HCT116 (cell line): ENCODE measurements at regions not wholly inside any gene's neighbourhood (a gene's known extent, or its start where the extent isn't known, plus 50 kb on each side); places are given as distances from the start of the nearest gene placed in this dataset.

ENCODE experiments used
- ATAC-seq: fragments of 200-7000 bp; cut with Tn5 transposase; 2 replicates; pipeline ENCODE4 v1.9.1; 2020; ENCODE audit warnings: mild to moderate bottlenecking, moderate library complexity
- BruUV-seq: library from RNA; stranded (reverse); fragments of 400-500 nt; replicated peaks from 2 replicates; lab custom pipeline; 2021; lab: Mats Ljungman, UMichigan
- CTCF ChIA-PET: fragments of 300-600 bp; sonication (Branson Sonifier 250); formaldehyde crosslinking; loops from one replicate; lab custom pipeline; 2021; ENCODE audit warnings: antibody characterized with exemption; lab: Charles Lee
- POLR2A ChIA-PET: fragments of 300-600, 350-600 bp; sonication (Branson Sonifier 250); formaldehyde crosslinking; loops from one replicate; lab custom pipeline; 2021; ENCODE audit warnings: antibody characterized with exemption; lab: Charles Lee
- RAD21 ChIA-PET, 2 experiments: fragments of 300-600 bp; sonication (Branson Sonifier 250); formaldehyde crosslinking; loops; one replicate each; lab custom pipeline; 2023; ENCODE audit warnings: low total read pairs in 2 of 2; ENCODE audit not compliant: uncharacterized antibody in 2 of 2, unreplicated experiment in 2 of 2, low non-redundant PET in 1 of 2; lab: Charles Lee
- DNase-seq: peaks from one replicate; pipeline ENCODE4 v3.0.0-alpha.2; 2010; ENCODE audit warnings: low read depth, low spot score
- H2AFZ ChIP-seq: fragments of 200-600 bp; shearing (Covaris generic), sonication (generic); 2 replicates; pipeline ENCODE4 v1.6.1; 2017; ENCODE audit warnings: low read depth, mixed run types, mixed read lengths, antibody characterized with exemption, low read length; ENCODE audit not compliant: poor library complexity, severe bottlenecking
- H3K27ac ChIP-seq: 2 replicates; pipeline ENCODE4 v1.5.1; 2012; ENCODE audit warnings: low read depth, low read length
- H3K27me3 ChIP-seq: fragments of 200-600 bp; sonication (generic); 2 replicates; pipeline ENCODE4 v1.6.1; 2016; ENCODE audit warnings: mixed run types, low read length, mixed read lengths; ENCODE audit not compliant: insufficient read depth
- H3K36me3 ChIP-seq, 2 experiments: fragments of 200-500 bp in 1 of 2; fragments of 200-600 bp in 1 of 2; sonication (Bioruptor generic) in 1 of 2; sonication (generic) in 1 of 2; 2 replicates each; pipeline versions ENCODE4 v1.5.1 to v1.6.1; 2014 to 2016; ENCODE audit warnings: low read length in 2 of 2, inconsistent platforms in 1 of 2, mixed read lengths in 1 of 2, mixed run types in 1 of 2; ENCODE audit not compliant: insufficient read depth in 2 of 2, control insufficient read depth in 1 of 2
- H3K4me1 ChIP-seq, 2 experiments: fragments of 200-600 bp in 1 of 2; sonication (generic) in 1 of 2; 2 replicates each; pipeline versions ENCODE4 v1.5.1 to v1.6.1; 2012 to 2017; ENCODE audit warnings: low read length in 2 of 2, inconsistent platforms in 1 of 2, mild to moderate bottlenecking in 1 of 2, mixed read lengths in 1 of 2, mixed run types in 1 of 2, moderate library complexity in 1 of 2; ENCODE audit not compliant: insufficient read depth in 2 of 2, control insufficient read depth in 1 of 2
- H3K4me2 ChIP-seq: fragments of 200-600 bp; sonication (generic); 2 replicates; pipeline ENCODE4 v1.6.1; 2017; ENCODE audit warnings: mixed run types, low read length, mixed read lengths
- H3K4me3 ChIP-seq, 2 experiments: fragments of 200-600 bp in 1 of 2; sonication (generic) in 1 of 2; replicated peaks in 1 of 2; 2 replicates each; pipeline ENCODE4 v1.5.1; 2011 to 2016; ENCODE audit warnings: low read length in 2 of 2, control low read depth in 1 of 2, low read depth in 1 of 2, mild to moderate bottlenecking in 1 of 2, mixed read lengths in 1 of 2, mixed run types in 1 of 2
- H3K79me2 ChIP-seq: fragments of 200-600 bp; sonication (generic); 2 replicates; pipeline ENCODE4 v1.6.1; 2017; ENCODE audit warnings: mild to moderate bottlenecking, mixed run types, low read length, moderate library complexity, mixed read lengths; ENCODE audit not compliant: insufficient read depth
- H3K9ac ChIP-seq: fragments of 200-600 bp; sonication (generic); 2 replicates; pipeline ENCODE4 v1.6.1; 2016; ENCODE audit warnings: low read length, mixed read lengths
- H3K9me2 ChIP-seq: fragments of 200-600 bp; sonication (generic), shearing (Covaris generic); 2 replicates; pipeline ENCODE4 v1.6.1; 2017; ENCODE audit warnings: mixed run types, mild to moderate bottlenecking, moderate library complexity; ENCODE audit not compliant: insufficient read depth
- H3K9me3 ChIP-seq, 2 experiments: fragments of 200-500 bp in 1 of 2; fragments of 200-600 bp in 1 of 2; sonication (Bioruptor generic) in 1 of 2; sonication (generic) in 1 of 2; 2 replicates each; pipeline ENCODE4 v1.6.1; 2014 to 2017; ENCODE audit warnings: low read length in 2 of 2, mixed read lengths in 2 of 2, inconsistent platforms in 1 of 2, low read depth in 1 of 2, mild to moderate bottlenecking in 1 of 2, mixed run types in 1 of 2, moderate library complexity in 1 of 2; ENCODE audit not compliant: control insufficient read depth in 1 of 2, insufficient read depth in 1 of 2
- H4K20me1 ChIP-seq: fragments of 200-600 bp; sonication (generic), shearing (Covaris generic); 2 replicates; pipeline ENCODE4 v1.6.1; 2017; ENCODE audit warnings: mixed run types, mild to moderate bottlenecking, moderate library complexity; ENCODE audit not compliant: insufficient read depth
- ATF3 ChIP-seq: IDR thresholded peaks from 2 replicates; pipeline ENCODE4 v1.6.1; 2012
- CBX3 ChIP-seq: IDR thresholded peaks from 2 replicates; pipeline ENCODE4 v1.6.1; 2012; ENCODE audit warnings: low read depth
- CTCF ChIP-seq, 3 experiments: fragments of 200-600 bp in 1 of 3; sonication (generic) in 1 of 3; IDR thresholded peaks in 2 of 3; conservative IDR thresholded peaks in 1 of 3; 2 replicates each; pipeline ENCODE4 v1.5.1; 2012 to 2017; ENCODE audit warnings: low read depth in 2 of 3, low read length in 2 of 3, antibody characterized with exemption in 1 of 3, borderline replicate concordance in 1 of 3, control low read depth in 1 of 3, mild to moderate bottlenecking in 1 of 3, mixed read lengths in 1 of 3, mixed run types in 1 of 3, moderate library complexity in 1 of 3; ENCODE audit not compliant: insufficient read depth in 1 of 3
- ELF1 ChIP-seq: IDR thresholded peaks from 2 replicates; pipeline ENCODE4 v1.6.1; 2012; ENCODE audit warnings: low read depth, borderline replicate concordance
- EZH2 ChIP-seq: fragments of 200-600 bp; sonication (generic); IDR thresholded peaks from 2 replicates; pipeline ENCODE4 v1.6.1; 2017; ENCODE audit warnings: antibody characterized with exemption, mixed run types
- EZH2phosphoT487 ChIP-seq: fragments of 200-600 bp; IDR thresholded peaks from 2 replicates; pipeline ENCODE4 v1.6.1; 2018; ENCODE audit warnings: antibody characterized with exemption, borderline replicate concordance
- MAX ChIP-seq: IDR thresholded peaks from 2 replicates; pipeline ENCODE4 v1.6.1; 2012
- POLR2A ChIP-seq: IDR thresholded peaks from 2 replicates; pipeline ENCODE4 v1.7.0; 2011; ENCODE audit warnings: borderline replicate concordance; ENCODE audit not compliant: insufficient read depth, insufficient read length; ENCODE audit errors: extremely low read depth
- POLR2AphosphoS5 ChIP-seq: IDR thresholded peaks from 2 replicates; pipeline ENCODE4 v1.6.1; 2011; ENCODE audit warnings: mild to moderate bottlenecking, low read depth, low read length, moderate library complexity
- RAD21 ChIP-seq: IDR thresholded peaks from 2 replicates; pipeline ENCODE4 v1.6.1; 2012; ENCODE audit warnings: low read depth, mild to moderate bottlenecking
- SIN3A ChIP-seq: IDR thresholded peaks from 2 replicates; pipeline ENCODE4 v1.6.1; 2012; ENCODE audit warnings: low read depth
- SP1 ChIP-seq: IDR thresholded peaks from 2 replicates; pipeline ENCODE4 v1.6.1; 2012; ENCODE audit warnings: low read depth
- SRF ChIP-seq: IDR thresholded peaks from 2 replicates; pipeline ENCODE4 v1.6.1; 2012; ENCODE audit warnings: low read depth
- YY1 ChIP-seq: IDR thresholded peaks from 2 replicates; pipeline ENCODE4 v1.6.1; 2011; ENCODE audit warnings: low read length, low read depth, moderate library complexity, mild to moderate bottlenecking; ENCODE audit not compliant: insufficient replicate concordance; ENCODE audit errors: extremely low read depth
- ZFX ChIP-seq: fragments of 450-650 bp; IDR thresholded peaks from 2 replicates; pipeline ENCODE4 v1.6.1; 2017
- ZNF274 ChIP-seq: fragments of 200-500 bp; sonication (Bioruptor generic); IDR thresholded peaks from 2 replicates; pipeline ENCODE4 v1.6.1; 2014; ENCODE audit warnings: mild to moderate bottlenecking, low read depth, low read length, inconsistent platforms
- intact Hi-C: fragments of 100-400 bp; cut with micrococcal nuclease; formaldehyde crosslinking; loops from 2 replicates; pipeline ENCODE4 v1.10.0; 2022

- no TSS peak for BruUV-seq
- TF ChIP-seq RAD21 (no peak), EZH2phosphoT487 (no peak), CBX3 (no peak), POLR2AphosphoS5 (no peak), CTCF (IDR thresholded peaks at IDR 0.05 in 2 of 3, conservative IDR thresholded peaks at IDR 0.05 in 1 of 3; ENCODE audit: borderline replicate concordance in 1 of 3, insufficient read depth in 1 of 3, low read depth in 2 of 3, low read length in 2 of 3) (no peak), ZNF274 (no peak), EZH2 (no peak), ATF3 (no peak), POLR2A (no peak), SP1 (no peak), SRF (no peak), ZFX (no peak), YY1 (no peak), ELF1 (no peak), MAX (no peak), SIN3A (no peak)
- Histone ChIP-seq H3K4me3 (no peak overlapping the region), H3K36me3 (no peaks in the 10 kb centered on the region), H3K27me3 (no peaks in the 10 kb centered on the region), H3K9ac (no peak overlapping the region), H3K4me1 (no peaks in the 10 kb centered on the region), H3K27ac (no peak overlapping the region), H2AFZ (no peak overlapping the region), H3K9me3 (peaks cover under 1 to 18% of the 10 kb centered on the region in 2 experiments; a peak in 2 of 4 replicates), H3K9me2 (no peaks in the 10 kb centered on the region), H4K20me1 (no peaks in the 10 kb centered on the region), H3K79me2 (no peaks in the 10 kb centered on the region), H3K4me2 (no peak overlapping the region)
- ATAC-seq (no peak), DNase-seq (no peak)
- ChIA-PET POLR2A (no interaction called here), RAD21 (no interaction called here), CTCF (no interaction called here)
- intact Hi-C loops, result no loop called here
These were observed 849.9 kb downstream of the MAT2B start for GRCh38 chr5:164355267-164355830.
